IPS-18a (cell line): ENCODE measurements at regions not wholly inside any gene's neighbourhood (a gene's known extent, or its start where the extent isn't known, plus 50 kb on each side); places are given as distances from the start of the nearest gene placed in this dataset.

Experiments used
- H3K27ac ChIP-seq: one replicate; pipeline ENCODE4 v1.5.1; 2013; ENCODE audit warnings: low read length
- H3K27me3 ChIP-seq: one replicate; pipeline ENCODE4 v1.6.1; 2013; ENCODE audit warnings: mild to moderate bottlenecking, low read length; ENCODE audit not compliant: control insufficient read depth, insufficient read depth
- H3K36me3 ChIP-seq: one replicate; pipeline ENCODE4 v1.6.1; 2013; ENCODE audit warnings: low read depth, low read length; ENCODE audit not compliant: control insufficient read depth
- H3K4me1 ChIP-seq: one replicate; pipeline ENCODE4 v1.6.1; 2013; ENCODE audit warnings: low read depth, low read length; ENCODE audit not compliant: control insufficient read depth
- H3K4me3 ChIP-seq: one replicate; pipeline ENCODE4 v1.5.1; 2013; ENCODE audit warnings: low read length
- H3K9ac ChIP-seq: one replicate; pipeline ENCODE4 v1.6.1; 2013; ENCODE audit warnings: mild to moderate bottlenecking, low read length, moderate library complexity
- H3K9me3 ChIP-seq: one replicate; pipeline ENCODE4 v1.6.1; 2013; ENCODE audit warnings: low read depth, low read length; ENCODE audit not compliant: control insufficient read depth

- no peak overlapping the region for H3K27ac ChIP-seq
- H3K36me3 ChIP-seq = no peaks in the 10 kb centered on the region
- H3K9ac ChIP-seq = no peak overlapping the region
- H3K4me3 ChIP-seq = no peak overlapping the region
- H3K4me1 ChIP-seq = peaks cover 17% of the 10 kb centered on the region
- H3K9me3 ChIP-seq = no peaks in the 10 kb centered on the region
- H3K27me3 ChIP-seq = no peaks in the 10 kb centered on the region
Measured at GRCh38 chr12:107581619-107582015, 104.0 kb upstream of the PWP1 start.

DNA sequence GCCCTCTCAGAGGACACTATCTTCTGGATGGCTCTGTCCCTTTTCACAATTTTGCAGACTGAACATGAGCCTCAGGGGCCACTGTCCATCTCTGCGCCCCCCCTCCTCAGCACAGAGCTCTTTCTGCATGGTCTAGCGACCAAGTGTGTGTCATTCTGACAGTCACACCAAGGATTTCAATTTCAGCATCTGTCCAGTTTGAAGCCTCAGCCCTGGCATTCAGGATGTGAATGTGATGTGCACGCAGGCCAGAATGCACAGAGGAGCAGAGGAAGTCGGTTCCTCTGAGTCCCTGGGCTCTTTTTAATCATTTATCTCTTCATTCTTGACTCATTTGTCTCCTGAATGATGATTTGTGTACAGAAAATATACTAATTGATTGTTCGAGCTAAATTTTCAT is 102.0 kb upstream of the PWP1 start:
- Histone ChIP-seq H3K4me3 (no peak overlapping the region), H3K9me3 (no peaks in the 10 kb centered on the region), H3K9ac (no peak overlapping the region), H3K4me1 (peaks cover 19% of the 10 kb centered on the region), H3K27me3 (no peaks in the 10 kb centered on the region), H3K36me3 (no peaks in the 10 kb centered on the region), H3K27ac (no peak overlapping the region)

- Histone ChIP-seq H3K27ac (no peak overlapping the region), H3K9ac (no peak overlapping the region), H3K27me3 (no peaks in the 10 kb centered on the region), H3K4me1 (peaks cover 19% of the 10 kb centered on the region), H3K4me3 (no peak overlapping the region), H3K36me3 (no peaks in the 10 kb centered on the region), H3K9me3 (no peaks in the 10 kb centered on the region)
Measured at GRCh38 chr12:107584563-107584962, 101.0 kb upstream of the PWP1 start.

DNA sequence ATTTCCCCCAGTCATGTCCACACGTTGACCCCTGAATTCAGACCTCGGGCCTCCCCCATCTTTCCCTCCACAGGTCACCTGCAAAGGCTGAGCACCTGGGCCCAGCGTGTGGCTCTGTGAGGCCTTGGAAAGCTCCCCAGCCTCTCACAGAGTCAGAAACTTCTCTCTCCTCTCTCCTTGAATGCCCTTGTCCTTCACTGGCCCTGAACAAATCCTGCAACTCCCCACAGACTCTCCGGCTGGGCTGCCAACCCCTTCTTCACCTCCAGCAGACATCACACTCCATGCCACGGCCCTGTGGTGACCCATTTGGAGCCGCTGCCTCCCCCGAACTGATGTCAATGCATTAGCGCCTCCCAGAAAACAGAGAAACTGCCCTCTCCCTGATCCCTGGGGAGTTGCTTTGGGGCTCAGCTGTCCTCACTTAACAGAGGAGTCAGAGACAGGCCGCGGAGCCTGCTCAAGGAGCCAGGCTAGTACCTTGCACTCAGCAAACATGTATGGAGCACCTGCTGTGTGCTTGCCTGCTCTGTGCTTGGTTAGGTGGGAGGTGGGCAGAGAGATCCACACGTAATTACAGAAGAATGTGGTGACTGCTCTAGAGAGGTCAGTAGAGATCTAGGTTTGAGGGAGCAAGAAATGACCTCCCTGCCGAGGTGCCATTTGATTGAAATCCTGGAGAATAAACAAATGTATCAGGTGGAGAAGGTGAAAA is 99.2 kb upstream of the PWP1 start:
- Histone ChIP-seq H3K36me3 (no peaks in the 10 kb centered on the region), H3K4me3 (no peak overlapping the region), H3K4me1 (peaks cover 19% of the 10 kb centered on the region), H3K27me3 (no peaks in the 10 kb centered on the region), H3K27ac (no peak overlapping the region), H3K9me3 (no peaks in the 10 kb centered on the region), H3K9ac (no peak overlapping the region)

GRCh38 chr12:107590413-107590812 is 95.2 kb upstream of the PWP1 start:
- no peak overlapping the region for H3K27ac ChIP-seq
- no peaks in the 10 kb centered on the region for H3K36me3 ChIP-seq
- no peak overlapping the region for H3K4me3 ChIP-seq
- H3K27me3 ChIP-seq = no peaks in the 10 kb centered on the region
- peaks cover 5% of the 10 kb centered on the region for H3K4me1 ChIP-seq
- H3K9ac ChIP-seq = no peak overlapping the region
- H3K9me3 ChIP-seq = no peaks in the 10 kb centered on the region

DNA sequence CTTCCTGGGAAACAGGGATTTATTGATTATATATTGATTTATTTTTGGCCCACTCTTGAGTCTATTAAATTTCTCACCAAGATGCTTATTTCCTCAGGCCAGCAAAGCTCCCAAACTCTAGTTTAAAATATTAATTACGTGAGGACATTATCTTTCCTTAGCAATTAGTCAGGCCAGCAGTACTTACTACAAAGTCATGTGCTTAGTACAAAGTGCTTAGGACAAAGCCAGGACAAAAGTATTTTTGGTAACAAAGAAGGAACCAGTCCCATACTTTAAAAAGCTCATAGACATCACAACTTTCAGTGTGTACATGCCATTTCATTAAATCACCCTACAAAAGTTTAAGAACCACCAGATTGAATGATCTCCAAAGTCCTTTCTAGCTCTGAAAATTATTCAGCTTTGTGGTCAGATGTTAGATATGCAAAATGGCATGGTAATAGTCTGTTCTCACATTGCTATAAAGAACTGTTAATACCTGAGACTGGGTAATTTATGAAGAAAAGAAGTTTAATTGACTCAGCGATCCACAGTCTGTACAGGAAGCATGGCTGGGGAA is 94.7 kb upstream of the PWP1 start:
- Histone ChIP-seq H3K4me1 (peaks cover 4% of the 10 kb centered on the region), H3K27ac (no peak overlapping the region), H3K36me3 (no peaks in the 10 kb centered on the region), H3K27me3 (no peaks in the 10 kb centered on the region), H3K9me3 (no peaks in the 10 kb centered on the region), H3K4me3 (no peak overlapping the region), H3K9ac (no peak overlapping the region)

DNA sequence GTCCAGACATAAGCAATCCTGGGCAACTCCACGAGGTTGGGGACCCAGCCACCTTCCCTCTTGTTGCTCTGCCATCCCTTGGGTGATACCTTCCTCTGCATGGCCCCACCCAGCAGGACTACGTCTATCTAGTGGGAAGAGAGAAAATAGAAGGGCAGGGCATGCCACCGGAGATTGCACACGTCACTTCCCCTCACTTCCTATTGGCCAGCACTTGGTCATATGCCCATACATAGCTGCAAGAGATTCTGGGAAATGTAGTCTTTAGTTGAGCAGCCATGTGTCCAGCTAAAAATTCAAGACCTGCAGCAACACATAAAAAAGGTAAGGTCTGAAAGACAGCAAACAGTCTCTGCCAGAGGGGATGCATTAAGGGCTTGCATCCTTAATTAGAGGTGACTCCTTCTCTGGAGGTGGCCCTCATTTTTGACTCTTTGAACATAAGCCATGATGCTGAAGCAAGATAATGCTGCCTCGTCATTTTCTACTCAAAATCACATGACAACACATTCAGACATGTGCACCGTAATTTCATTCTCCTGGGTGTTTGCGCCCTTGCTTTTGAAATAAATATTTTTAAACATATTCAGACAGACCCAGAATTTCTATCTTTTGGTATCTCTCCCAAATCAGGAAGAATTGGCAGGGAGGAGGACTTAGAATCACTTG is 91.8 kb upstream of the PWP1 start:
- Histone ChIP-seq H3K36me3 (no peaks in the 10 kb centered on the region), H3K9ac (no peak overlapping the region), H3K4me3 (no peak overlapping the region), H3K4me1 (no peaks in the 10 kb centered on the region), H3K27ac (no peak overlapping the region), H3K9me3 (no peaks in the 10 kb centered on the region), H3K27me3 (no peaks in the 10 kb centered on the region)

- Histone ChIP-seq H3K36me3 (no peaks in the 10 kb centered on the region), H3K27ac (no peak overlapping the region), H3K9me3 (no peaks in the 10 kb centered on the region), H3K4me3 (no peak overlapping the region), H3K27me3 (no peaks in the 10 kb centered on the region), H3K4me1 (no peaks in the 10 kb centered on the region), H3K9ac (no peak overlapping the region)
Measured at GRCh38 chr12:107594995-107595394, 90.6 kb upstream of the PWP1 start.

DNA sequence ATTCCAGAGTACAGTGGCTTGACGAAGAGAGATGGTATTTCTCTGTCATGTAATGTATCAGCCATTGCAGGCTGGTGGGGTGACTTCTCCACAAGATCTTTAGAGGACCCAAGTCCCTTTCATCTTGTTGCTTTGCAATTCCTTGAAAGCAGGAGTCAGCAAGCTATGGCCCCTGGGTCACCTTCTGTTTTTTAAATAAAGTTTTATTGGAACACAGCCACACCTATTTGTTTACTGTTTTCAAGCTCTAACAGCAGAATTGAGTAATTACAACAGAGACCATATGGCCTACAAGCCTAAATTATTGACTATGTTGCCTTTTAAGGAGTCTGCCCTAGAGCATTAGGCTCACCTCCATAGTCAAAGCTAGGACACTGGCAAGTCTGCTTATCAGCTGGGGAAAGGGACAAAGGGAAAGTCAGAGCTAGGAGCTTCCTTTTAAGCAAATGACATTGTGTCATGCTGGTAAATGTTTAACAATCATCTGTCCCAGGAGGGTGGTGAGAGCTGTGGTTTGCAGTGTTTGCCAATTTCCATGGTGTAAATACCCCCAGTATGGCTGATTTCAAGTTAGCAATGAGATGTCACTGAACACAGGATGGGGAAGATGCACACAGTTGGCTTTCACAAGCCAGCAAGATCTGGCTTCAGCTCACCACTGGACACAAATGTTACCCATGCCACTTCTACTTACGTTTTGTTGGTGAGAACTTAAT is 87.7 kb upstream of the PWP1 start:
- Histone ChIP-seq H3K27ac (no peak overlapping the region), H3K9me3 (no peaks in the 10 kb centered on the region), H3K4me3 (no peak overlapping the region), H3K4me1 (no peaks in the 10 kb centered on the region), H3K27me3 (no peaks in the 10 kb centered on the region), H3K9ac (no peak overlapping the region), H3K36me3 (no peaks in the 10 kb centered on the region)

- Histone ChIP-seq H3K27me3 (no peaks in the 10 kb centered on the region), H3K9me3 (no peaks in the 10 kb centered on the region)
Measured at GRCh38 chr12:107598906-107599305, 86.7 kb upstream of the PWP1 start.

DNA sequence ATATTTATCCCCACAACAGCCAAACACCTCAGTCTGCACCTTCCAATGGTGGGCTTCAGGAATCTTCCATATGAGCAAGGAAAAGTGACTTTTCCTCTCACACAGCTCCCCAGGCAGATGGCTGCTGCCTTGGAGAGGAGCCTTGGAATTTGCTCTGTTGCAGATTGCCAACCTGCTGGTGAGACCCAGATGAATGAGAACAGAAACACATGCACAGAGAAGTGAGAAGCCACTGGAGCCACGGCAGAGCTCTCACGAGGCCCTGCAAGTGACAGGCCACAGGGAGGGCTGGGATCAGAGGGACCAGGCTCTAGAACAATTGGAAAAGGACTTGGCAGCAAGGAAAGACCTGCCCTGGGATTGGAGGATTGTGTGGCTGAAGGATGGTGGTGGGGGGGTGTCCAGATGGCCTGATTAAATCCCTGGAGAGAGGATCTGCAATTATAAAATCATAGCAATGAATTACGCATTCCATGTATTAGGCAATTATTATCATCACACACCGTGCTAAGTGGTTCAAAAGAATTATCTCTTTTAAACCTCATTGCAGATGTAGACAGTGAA is 84.9 kb upstream of the PWP1 start:
- Histone ChIP-seq H3K9ac (no peak overlapping the region), H3K4me3 (no peak overlapping the region), H3K36me3 (no peaks in the 10 kb centered on the region), H3K27me3 (no peaks in the 10 kb centered on the region), H3K9me3 (no peaks in the 10 kb centered on the region), H3K4me1 (no peaks in the 10 kb centered on the region), H3K27ac (no peak overlapping the region)

More at GRCh38 chr12:107598906-107599305, 86.7 kb upstream of the PWP1 start:
- Histone ChIP-seq H3K4me1 (no peaks in the 10 kb centered on the region), H3K4me3 (no peak overlapping the region), H3K27ac (no peak overlapping the region), H3K9ac (no peak overlapping the region), H3K36me3 (no peaks in the 10 kb centered on the region)
